Kidney capillary endothelial cell (primary cell): ENCODE measurements at regions not wholly inside any gene's neighbourhood (a gene's known extent, or its start where the extent isn't known, plus 50 kb on each side); places are given as distances from the start of the nearest gene placed in this dataset.
A peak's percentile ranks its signal among the peaks of the same experiment; 100 is the strongest.

Source experiments
- DNase-seq: peaks from one replicate; pipeline ENCODE4 v3.0.0-alpha.2; 2018; ENCODE audit warnings: low spot score

DNA sequence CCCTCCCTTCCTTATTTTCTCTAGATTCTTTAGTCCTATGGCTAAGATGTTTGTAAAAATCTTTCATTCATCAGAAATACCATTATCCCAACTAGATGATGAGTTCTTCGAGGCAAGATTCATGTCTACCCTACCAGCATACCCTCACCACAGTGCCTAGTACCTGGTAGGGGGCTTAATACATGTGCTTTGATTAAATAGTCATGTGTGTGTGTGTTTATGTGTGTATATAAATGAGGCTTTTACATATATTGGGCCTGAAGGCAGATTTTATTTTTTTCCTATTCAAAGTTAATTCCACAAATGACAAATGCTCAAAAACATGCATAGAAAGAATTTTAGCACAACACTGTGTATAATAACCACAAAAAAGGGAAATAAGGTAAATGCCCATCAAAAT lies 193.0 kb upstream of the IRX3 start:
- no peak for DNase-seq

DNA sequence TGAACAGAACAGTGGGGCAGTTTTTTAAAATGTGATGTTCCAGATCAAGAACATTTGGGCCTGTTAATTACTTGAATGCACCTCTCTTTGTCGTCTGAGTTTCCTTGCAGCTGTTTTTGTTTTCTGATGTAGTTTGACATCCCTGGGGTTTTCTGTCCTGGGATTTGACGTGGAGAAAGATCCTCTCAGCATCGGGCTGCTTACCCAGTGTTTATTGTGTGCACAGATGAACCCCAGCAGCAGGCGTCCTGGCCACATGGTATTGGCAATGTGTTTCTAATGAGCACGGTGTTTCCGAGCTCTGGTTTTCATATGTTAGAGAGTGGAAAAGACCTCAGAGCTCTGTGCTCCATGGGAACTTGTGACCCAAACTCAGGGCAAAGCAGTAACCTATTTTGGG lies 191.1 kb upstream of the IRX3 start:
- no peak for DNase-seq

DNA sequence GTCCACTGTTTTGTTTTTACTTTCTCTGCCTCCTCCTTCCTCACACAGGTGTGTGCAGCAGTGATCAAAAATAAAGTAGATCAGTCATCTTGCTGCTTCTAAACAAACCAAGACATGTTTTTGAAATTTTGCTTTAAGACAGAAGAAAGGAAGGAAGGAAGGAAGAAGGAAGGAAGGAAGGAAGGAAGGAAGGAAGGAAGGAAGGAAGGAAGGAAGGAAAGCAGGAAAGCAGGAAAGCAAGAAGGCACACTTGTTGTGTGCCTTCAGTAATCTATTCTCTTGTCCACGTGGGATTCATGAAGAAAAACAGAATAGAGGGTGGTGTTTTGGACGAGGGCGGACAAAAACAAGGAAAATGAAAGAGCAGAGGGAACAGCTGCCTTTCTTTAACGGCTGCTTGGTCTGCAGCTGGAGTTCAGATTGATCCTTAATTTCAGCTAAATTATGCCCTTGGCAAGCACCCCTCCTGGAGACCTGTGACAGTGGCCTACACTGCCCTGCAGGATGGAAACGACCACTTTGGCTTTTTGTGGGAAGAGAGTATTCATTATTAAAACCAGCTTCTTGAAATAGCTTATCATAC lies 188.5 kb upstream of the IRX3 start:
- DNase-seq: no peak

DNA sequence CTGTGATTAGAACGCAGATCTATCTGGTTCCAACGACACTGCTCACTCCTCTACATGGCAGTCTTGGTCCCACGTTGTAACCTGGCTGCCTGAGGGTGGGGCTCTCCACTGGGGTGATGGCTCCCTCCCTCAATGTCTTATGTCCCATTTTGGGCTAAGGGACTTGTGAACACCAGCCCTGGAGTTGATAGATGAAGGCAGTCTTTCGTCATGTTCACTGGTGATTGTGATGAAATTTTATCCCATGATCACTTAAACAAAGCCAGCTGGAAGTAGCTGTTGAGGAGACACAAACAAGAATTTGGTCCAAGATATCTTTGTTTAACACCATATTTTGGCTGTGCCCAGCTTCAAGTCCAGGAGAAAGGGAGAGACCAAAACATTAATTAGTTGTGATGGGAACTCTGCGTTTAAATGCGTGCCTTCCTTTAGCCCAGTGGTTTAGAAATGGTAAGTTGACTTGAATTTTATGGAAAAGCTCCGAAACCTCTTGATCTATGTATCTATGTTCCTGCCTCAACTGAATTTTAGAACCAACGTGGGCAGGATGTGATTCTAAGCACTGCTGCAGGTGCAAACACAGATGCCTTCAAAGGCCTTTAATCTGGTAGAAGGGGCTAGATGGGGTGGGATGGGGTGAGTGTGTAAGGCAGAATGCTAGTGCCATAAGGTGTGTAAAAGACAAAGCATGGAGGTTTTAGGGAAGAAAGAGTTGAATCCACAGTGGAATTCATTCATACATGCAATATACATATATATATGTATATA lies 186.8 kb upstream of the IRX3 start:
- DNase-seq: no peak

DNA sequence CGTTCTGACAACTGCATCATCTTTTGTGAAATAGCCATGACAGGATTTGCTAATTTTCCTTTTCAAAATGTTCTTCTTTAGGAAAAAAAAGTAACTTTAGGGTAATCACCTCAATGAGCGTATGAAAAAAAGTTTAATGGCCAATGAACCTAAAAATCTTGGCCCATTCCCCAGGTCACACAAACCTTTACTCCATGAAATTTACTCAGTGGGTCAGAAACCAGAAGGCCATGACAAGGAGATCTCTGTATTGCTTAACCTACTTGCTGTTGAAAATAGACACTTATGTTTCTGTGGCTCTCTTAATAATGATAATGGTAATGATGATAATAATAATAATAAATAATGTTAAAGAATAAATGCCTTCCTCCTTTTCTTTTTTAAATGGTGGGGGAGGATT lies 180.8 kb upstream of the IRX3 start:
- DNase-seq: no peak

DNA sequence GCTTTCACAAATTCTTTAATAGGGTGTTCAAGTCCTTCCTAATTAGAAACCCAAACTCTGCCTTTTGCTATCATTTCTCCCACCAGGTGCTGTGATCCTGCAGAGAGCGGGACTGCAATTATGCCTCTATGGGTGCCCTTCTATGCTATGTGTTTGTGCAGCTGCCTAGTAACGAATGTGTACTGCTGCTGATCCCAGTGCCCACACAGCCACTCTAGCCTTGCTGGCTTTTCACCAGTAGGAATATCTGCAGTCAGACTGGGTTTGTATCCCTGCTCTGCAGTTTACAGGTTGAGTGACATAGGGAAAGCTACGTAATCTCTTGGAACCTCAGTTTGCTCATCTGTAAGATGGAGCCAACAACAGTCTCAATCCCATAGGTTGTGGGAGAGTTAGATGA lies 179.6 kb upstream of the IRX3 start:
- DNase-seq: no peak

DNA sequence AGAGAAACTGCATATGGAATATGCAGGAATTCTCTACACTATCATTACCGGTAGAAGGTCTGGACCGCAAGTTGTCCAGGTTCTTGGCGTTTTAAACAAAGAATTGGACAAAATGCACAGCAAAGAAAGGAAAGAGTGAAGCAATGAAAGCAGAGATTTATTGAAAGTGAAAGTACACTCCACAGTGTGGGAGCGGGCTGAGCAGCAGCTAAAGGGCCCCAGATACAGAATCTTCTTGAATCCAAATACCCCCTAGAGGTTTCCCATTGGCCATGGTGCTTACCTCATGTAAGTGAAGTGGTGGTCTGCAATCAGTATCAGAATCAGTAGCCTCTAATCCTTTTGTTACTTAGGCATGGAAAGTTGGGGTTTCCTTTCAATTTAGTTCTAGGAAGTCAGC lies 178.5 kb upstream of the IRX3 start:
- no peak for DNase-seq

DNA sequence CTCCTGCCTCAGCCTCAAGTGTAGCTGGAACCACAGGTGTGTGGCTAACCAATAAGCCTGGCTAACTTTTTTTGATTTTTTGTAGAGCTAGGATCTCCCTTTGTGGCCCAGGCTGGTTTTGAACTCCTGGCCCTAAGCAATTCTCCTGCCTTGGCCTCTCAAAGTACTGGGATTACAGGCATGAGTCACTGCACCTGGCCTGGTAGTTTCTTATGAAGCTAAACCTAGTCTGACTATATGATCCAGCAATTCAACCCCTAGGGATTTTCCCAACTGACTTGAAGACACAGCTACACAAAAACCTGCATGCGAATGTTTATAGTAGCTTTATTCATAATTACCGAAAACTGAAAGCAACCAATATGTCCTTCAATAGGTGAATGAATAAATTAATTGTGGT lies 176.2 kb upstream of the IRX3 start:
- no peak for DNase-seq

DNA sequence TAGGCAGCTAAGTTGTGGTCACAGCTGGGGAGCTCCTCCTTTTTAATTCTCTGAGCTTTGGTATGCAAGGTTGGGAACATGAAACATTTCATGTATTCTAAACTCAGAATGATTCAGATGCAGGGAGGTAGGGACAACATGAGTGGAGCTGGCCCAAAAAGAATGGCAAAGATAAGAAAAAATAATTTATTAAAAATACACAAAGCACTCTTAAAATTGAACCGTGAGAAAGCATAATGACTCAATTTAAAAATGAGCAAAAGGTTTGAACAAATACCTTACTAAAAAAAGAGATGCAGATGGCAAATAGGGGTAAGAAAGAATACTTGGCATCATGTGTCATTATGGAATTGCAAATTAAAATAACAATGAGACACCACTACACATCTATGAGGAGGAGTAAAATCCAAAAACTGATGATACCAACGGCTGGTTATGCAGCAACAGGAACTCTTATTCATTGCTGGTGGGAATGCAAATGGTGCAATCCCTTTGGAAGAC lies 175.6 kb upstream of the IRX3 start:
- DNase-seq: no peak

DNA sequence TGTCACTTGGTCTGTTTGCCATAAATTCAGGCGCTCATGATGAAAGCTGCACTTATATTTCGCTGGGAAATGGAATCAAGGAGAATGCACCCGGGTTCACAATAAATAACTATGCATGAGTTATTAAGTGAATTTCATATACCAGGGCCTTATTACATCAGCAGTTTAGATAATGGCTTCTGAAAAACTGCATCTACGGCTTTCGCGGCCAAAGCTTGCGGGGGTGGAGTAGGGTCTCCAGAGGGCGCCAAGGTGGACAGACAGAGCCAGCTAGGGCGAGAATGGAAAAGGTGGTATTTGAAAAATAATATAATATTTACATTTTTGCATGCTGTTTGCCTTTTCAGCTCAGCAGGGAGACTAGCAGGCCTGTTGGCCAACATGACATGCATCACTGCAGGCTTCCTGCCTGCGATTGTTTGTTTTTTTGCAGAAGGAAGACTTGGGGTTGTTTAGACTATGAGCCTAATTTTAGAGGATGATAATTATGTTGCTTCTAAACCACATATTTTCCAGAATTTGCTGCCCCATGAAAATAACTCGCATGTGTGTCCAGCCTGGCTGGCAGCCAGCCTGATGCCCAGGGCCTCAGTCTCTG lies 173.8 kb upstream of the IRX3 start:
- DNase-seq: no peak

DNA sequence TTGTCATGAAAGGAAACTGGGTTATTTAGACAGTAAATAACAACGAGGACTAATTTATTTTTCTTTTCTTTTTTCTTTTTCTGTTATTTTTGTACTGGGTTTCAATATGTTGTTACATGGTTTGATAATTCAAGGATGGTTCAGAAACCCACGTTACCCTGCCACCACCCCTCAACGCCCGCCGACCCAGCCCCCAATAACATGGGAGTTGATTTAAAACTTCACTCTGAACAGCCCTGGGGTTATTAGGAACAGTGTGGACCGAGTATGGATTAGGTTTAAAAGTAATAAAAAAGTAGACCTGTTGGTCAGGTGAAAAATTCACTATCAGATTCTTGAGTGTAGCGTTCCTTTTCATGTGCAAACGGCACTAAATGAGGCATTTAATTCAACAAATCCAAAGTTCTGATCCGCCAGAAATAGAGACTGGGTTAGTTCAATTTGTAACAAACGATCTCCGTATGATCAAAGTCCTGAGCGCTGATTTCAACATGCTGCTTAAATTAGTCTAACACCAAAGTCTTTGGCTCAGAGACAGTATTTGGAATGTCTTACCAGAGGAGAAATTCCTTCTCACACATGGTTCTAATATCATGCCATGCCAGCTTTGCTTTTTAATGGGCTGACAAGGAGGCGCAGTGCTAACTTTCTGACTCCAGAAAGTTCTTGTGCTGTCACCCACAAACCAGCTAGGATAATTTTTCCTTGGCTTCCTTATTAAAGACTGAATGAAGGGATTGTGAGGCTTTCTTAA lies 173.1 kb upstream of the IRX3 start:
- DNase-seq: no peak

DNA sequence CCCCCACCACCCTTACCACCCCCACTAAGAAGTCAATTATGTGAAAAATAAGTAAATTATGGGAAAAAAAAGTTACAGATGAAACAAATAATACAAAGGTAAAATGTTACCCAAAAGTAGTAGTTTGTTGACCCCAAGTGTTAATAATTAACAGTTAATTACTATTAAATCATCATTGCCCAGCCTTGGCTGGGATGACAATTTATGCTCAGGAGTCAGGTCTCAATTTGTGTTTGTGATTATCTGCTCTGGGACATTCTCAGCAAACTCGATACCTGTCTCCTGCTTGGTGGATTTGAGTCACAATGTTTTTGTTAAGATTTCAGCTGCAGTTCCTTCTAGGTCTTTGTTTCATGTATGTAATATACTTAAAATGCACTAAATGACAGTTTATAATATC lies 172.3 kb upstream of the IRX3 start:
- no peak for DNase-seq

DNA sequence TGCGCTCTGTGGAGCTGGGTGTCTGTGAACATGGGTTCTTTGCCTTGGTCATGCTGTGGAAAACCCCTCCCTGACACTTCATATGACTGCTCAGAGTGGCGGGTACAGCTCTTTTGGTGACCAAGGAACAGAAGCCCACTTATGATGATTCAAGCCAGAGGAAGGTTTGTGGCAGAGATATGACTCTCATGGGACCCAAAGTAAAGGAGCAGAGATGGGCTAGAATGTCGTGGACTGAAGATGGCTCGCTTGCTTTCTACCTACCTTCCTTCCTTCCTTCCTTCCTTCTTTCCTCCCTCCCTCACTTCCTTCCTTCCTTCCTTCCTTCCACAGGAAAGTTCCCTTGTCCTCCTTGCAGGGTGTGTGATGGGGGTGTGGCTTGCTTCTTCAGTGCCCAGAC lies 169.7 kb upstream of the IRX3 start:
- no peak for DNase-seq

DNA sequence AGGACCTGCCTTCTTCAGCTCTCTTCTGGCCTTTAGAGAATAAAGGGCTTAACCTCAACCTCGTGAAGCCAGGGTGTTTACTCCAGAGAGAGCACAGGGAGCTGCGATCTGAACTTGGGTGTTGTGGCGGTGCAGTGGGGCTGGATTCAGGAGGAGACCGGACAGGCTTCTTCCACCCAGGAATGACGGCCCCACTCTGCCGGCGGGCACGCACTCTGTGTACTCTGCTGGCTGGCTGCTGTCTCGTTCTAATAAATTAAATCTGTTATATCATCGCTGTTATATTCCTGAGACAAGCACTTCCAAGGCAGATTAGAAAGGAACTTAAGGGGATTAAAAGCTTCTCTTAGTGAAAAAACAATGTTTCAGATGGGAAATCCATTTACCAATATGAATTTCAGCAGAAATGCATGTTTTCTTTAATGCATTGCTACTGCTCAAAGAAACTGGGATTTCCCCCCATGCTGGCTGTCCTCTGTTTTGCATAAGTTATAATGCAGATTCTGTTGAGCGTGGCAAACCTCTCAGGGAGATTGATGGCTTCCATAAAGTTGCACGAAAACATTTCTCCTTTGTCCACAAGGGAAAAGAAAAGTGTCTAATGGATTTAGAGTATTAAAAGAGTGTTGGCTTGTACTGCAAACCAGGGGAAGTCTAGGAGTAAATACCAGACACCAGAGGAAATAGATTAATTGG lies 168.6 kb upstream of the IRX3 start:
- DNase-seq: no peak

DNA sequence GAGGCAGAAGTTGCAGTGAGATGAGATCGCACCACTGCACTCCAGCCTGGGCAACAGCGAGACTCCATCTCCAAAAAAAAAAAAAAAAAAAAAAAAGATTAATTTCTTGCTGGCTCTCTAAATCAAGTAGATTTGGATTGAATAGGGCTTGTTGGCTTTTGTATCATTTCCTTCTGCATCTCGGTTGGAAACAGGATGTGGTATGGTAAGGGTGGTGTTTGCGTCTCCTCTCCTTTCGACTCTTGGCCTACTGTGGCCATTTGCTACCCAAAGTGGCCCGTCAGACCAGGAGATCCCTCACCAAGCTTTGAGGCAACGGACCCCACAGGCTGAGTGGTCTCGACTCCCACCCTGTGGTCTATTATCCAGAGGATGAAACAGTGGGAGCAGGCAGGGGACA lies 168.0 kb upstream of the IRX3 start:
- no peak for DNase-seq

DNA sequence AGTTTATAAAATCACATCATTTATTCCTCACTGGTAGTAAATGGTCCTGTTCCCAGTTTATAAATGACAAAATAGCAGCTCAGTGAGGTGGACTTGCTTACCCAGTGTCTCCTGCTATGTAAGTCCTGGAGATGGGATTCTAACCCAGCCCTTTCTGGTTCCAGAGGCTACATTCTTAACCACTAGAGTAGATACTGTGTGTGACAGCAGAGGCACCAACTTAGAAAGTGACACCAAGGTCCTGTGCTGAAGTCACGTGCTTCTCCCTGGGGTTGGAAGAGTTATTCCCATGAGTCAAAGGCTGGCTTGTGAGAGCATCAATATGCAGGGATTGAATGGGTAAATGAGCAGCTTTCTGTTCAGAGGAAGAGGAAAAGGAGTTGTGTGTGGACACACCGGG lies 167.3 kb upstream of the IRX3 start:
- DNase-seq: no peak

DNA sequence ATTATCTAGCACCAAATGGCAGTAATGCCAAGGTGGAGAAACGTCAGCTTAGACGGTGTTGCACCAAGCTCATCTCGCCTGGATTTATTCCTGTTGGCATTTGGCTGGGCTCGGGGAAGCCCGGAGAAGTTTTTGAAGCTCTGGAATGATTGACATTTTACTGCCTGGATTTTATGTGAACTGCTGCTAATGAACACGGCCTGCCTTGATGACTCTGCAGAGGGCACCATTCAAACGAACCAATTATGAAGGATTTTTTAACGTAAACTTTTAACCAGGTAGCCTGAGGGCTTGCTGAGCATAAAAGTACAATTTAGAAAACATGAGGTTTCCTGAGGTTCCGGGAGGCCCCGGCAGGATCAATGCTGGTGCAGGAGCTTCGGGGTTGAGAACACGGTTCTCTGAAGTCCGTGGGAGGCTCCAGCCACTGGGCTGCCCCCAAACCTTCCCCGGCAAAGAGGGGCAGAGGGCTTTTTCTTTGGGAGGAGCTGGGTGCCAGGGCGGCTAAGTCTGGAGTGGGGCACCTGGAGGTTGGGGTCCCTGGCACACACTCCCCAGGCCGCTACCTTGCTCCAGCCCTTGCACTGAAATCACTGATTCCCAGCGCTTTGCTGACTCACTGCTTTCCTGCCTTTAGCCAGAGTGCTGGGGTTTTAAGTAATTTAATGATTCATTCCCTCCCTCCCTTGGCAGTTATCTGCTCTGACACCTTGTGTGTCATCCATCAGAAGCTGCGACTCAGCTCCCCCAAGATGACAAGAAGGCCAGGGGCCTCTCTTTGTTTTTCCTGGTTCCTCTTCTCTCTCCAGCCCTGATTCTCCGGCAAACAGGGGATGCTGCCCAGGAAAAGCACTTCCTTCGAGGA lies 161.2 kb upstream of the IRX3 start:
- DNase-seq: peak; percentile 15

DNA sequence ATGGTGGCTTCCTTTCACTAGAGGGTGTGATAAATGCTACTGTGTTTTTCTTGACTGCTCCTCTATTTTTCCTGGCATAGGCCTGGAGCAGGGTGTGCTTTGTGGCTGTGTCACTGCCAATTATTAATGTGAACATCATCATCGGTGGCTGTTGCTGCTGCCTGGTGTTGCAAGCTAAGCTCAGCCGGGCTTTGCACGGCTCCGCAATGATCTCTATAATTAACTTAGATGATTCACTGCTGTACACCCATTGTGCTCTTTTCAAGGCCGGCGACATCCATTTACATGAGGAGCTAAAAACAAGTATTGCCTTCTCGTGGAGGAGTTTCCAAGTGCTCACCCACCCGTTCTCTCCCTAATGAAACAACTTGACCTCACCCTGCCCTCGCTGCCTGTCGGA lies 160.1 kb upstream of the IRX3 start:
- DNase-seq: peak; percentile 42

DNA sequence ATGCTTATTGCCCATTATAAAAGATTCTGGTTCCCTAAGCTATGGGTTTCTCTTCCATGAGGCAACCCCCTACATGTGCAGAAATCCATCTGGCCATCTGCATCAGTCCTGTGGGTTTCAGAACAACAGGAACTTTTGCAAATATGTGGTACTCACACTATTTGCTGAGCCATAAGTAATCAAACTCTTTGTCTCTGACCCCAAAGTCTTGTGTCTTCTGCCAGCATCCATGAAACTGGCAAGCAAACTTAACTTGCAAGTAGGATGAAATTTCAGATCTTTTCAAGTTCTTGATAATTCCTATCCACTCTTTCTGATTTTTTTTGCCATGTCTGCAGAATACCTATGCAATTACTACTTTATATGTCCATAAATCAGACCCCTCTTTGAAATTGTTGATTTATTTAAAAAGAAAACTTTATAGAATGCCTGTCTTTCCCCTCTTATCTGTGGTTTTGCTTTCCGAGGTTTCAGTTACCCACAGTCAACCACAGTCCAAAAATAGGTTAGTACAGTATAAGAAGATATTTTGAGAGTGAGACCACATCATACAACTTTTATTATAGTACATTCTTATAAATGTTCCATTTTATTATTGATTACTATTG lies 158.4 kb upstream of the IRX3 start:
- no peak for DNase-seq

DNA sequence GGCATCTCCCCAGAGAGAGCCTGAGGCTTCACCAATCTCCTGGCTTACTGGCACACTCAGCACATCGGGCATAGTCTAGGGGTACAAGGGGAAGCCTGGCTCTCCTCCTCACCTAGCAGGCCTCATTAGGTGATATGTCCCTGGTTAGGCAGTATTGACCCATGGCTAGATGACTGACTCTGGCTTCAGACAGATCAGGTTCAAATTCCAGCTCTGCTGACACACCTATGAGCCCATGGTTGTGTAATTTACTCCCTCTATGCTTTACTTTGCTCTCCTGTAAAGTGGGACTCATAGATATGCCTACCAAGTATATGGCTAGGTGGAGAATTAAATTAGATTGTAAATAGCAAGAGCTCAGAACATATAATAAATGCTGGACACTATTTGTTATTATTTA lies 157.3 kb upstream of the IRX3 start:
- no peak for DNase-seq

DNA sequence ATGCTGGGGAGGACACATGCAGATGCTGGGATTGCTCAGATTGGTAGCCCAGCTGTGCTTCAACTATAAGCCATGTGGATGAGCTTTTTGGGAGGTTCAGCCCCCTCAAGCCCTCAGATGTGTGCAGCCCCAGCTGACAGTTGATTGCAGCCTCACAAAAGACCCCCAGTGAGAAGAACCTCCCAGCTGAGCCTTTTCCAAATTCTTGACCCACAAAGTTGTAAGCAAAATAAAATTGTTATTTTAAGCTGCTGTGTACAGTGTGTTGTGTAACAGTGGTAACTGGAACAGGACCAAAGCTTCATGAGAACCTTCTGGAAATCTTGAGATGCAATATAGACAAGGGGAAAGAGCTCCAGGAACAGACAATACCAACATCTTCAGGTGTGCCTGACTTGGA lies 156.8 kb upstream of the IRX3 start:
- no peak for DNase-seq
